ENCODE measurements at regions not wholly inside any gene's neighbourhood (a gene's known extent, or its start where the extent isn't known, plus 50 kb on each side); places are given as distances from the start of the nearest gene placed in this dataset.

- intact Hi-C loops (cut with micrococcal nuclease), result no loop called here
- ChIA-PET CTCF (no interaction called here), POLR2A (no interaction called here), RAD21 (ENCODE audit: low non-redundant PET in 1 of 2, low total read pairs in 2 of 2, uncharacterized antibody in 2 of 2, unreplicated experiment in 2 of 2) (no interaction called here)
- Histone ChIP-seq H3K27me3 (ENCODE audit: insufficient read depth, low read length) (no peaks in the 10 kb centered on the region), H3K36me3 (ENCODE audit: control insufficient read depth in 1 of 2, insufficient read depth in 2 of 2, low read length in 2 of 2) (no peaks in the 10 kb centered on the region), H2AFZ (ENCODE audit: low read depth, low read length, poor library complexity, severe bottlenecking) (no peak overlapping the region), H3K4me2 (ENCODE audit: low read length) (no peak overlapping the region), H3K9me3 (ENCODE audit: control insufficient read depth in 1 of 2, insufficient read depth in 1 of 2, low read depth in 1 of 2, low read length in 2 of 2) (no peaks in the 10 kb centered on the region), H4K20me1 (ENCODE audit: insufficient read depth) (no peaks in the 10 kb centered on the region), H3K27ac (ENCODE audit: low read depth, low read length) (no peak overlapping the region), H3K4me3 (replicated peaks in 1 of 2; ENCODE audit: low read depth in 1 of 2, low read length in 2 of 2) (no peak overlapping the region), H3K4me1 (ENCODE audit: control insufficient read depth in 1 of 2, insufficient read depth in 2 of 2, low read length in 2 of 2) (peaks cover 6 to 13% of the 10 kb centered on the region in 2 experiments; a peak in 3 of 4 replicates), H3K9ac (ENCODE audit: low read length) (no peak overlapping the region), H3K79me2 (ENCODE audit: insufficient read depth, low read length) (no peaks in the 10 kb centered on the region), H3K9me2 (ENCODE audit: insufficient read depth) (no peaks in the 10 kb centered on the region)
- no TSS peak for BruUV-seq (replicated peaks)
- TF ChIP-seq TCF7L2 (IDR thresholded peaks at IDR 0.05; ENCODE audit: borderline replicate concordance, extremely low read depth, insufficient read depth, insufficient read length), result no peak
- no peak for TF ChIP-seq FOSL1 (IDR thresholded peaks at IDR 0.05; ENCODE audit: low read depth)
- TF ChIP-seq SIN3A (IDR thresholded peaks at IDR 0.05; ENCODE audit: low read depth), result no peak
- TF ChIP-seq EGR1 (IDR thresholded peaks at IDR 0.05; ENCODE audit: low read depth), result no peak
- TF ChIP-seq, protein P1, sequence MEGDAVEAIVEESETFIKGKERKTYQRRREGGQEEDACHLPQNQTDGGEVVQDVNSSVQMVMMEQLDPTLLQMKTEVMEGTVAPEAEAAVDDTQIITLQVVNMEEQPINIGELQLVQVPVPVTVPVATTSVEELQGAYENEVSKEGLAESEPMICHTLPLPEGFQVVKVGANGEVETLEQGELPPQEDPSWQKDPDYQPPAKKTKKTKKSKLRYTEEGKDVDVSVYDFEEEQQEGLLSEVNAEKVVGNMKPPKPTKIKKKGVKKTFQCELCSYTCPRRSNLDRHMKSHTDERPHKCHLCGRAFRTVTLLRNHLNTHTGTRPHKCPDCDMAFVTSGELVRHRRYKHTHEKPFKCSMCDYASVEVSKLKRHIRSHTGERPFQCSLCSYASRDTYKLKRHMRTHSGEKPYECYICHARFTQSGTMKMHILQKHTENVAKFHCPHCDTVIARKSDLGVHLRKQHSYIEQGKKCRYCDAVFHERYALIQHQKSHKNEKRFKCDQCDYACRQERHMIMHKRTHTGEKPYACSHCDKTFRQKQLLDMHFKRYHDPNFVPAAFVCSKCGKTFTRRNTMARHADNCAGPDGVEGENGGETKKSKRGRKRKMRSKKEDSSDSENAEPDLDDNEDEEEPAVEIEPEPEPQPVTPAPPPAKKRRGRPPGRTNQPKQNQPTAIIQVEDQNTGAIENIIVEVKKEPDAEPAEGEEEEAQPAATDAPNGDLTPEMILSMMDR (IDR thresholded peaks at IDR 0.05 in 2 of 3, conservative IDR thresholded peaks at IDR 0.05 in 1 of 3; ENCODE audit: borderline replicate concordance in 1 of 3, insufficient read depth in 1 of 3, low read depth in 2 of 3, low read length in 2 of 3), result no peak
- TF ChIP-seq, protein P2, sequence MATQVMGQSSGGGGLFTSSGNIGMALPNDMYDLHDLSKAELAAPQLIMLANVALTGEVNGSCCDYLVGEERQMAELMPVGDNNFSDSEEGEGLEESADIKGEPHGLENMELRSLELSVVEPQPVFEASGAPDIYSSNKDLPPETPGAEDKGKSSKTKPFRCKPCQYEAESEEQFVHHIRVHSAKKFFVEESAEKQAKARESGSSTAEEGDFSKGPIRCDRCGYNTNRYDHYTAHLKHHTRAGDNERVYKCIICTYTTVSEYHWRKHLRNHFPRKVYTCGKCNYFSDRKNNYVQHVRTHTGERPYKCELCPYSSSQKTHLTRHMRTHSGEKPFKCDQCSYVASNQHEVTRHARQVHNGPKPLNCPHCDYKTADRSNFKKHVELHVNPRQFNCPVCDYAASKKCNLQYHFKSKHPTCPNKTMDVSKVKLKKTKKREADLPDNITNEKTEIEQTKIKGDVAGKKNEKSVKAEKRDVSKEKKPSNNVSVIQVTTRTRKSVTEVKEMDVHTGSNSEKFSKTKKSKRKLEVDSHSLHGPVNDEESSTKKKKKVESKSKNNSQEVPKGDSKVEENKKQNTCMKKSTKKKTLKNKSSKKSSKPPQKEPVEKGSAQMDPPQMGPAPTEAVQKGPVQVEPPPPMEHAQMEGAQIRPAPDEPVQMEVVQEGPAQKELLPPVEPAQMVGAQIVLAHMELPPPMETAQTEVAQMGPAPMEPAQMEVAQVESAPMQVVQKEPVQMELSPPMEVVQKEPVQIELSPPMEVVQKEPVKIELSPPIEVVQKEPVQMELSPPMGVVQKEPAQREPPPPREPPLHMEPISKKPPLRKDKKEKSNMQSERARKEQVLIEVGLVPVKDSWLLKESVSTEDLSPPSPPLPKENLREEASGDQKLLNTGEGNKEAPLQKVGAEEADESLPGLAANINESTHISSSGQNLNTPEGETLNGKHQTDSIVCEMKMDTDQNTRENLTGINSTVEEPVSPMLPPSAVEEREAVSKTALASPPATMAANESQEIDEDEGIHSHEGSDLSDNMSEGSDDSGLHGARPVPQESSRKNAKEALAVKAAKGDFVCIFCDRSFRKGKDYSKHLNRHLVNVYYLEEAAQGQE (IDR thresholded peaks at IDR 0.05; ENCODE audit: low read depth), result no peak
- no peak for TF ChIP-seq ELF1 (IDR thresholded peaks at IDR 0.05; ENCODE audit: borderline replicate concordance, low read depth)
- TF ChIP-seq JUND (IDR thresholded peaks at IDR 0.05), result no peak
- TF ChIP-seq CBX3 (IDR thresholded peaks at IDR 0.05; ENCODE audit: low read depth), result no peak
- no peak for ATAC-seq
- no peak for DNase-seq (ENCODE audit: low read depth, low spot score)
Observed at GRCh38 chr2:133823226-133823550, 254.9 kb upstream of the NCKAP5 start.
